ENCODE measurements at regions not wholly inside any gene's neighbourhood (a gene's known extent, or its start where the extent isn't known, plus 50 kb on each side); places are given as distances from the start of the nearest gene placed in this dataset.

DNA sequence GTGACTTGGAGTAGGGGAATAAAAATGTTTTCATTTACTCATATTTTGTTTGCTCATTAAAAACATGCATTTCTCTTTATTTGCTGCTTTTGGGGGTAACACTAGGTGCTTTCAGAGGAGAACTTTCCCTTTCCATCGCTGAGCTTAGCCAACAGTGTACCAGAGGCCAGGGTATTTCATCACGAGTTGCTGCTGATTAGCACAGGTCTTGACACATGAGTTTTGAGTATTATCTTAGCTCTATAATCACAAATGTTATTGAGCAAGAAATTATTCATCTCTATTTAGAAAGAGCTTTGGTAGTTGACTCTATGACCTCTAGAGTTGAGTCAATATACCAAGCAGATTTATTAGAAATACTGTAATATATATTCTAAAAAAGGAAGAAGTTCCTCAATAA lies 375.9 kb downstream of the NXPH1 start:
- Histone ChIP-seq H3K79me2 (ENCODE audit: control insufficient read depth, insufficient read depth, low read length) (no peaks in the 10 kb centered on the region), H3K4ac (ENCODE audit: low read depth, low read length) (no peak overlapping the region), H3K27me3 (ENCODE audit: insufficient read depth, low read length, poor library complexity) (no peaks in the 10 kb centered on the region), H4K8ac (ENCODE audit: low read depth, low read length) (no peak overlapping the region), H2BK120ac (ENCODE audit: low read depth, low read length) (no peak overlapping the region), H3K36me3 (ENCODE audit: control insufficient read depth, insufficient read depth, low read length) (no peaks in the 10 kb centered on the region), H4K5ac (ENCODE audit: low read length) (no peak overlapping the region), H3K4me3 (ENCODE audit: low read length) (no peak overlapping the region), H3K27ac (ENCODE audit: low read depth, low read length) (no peak overlapping the region), H3K4me2 (ENCODE audit: low read length) (no peak overlapping the region), H3K79me1 (ENCODE audit: low read length) (no peaks in the 10 kb centered on the region), H2BK5ac (ENCODE audit: low read length) (no peak overlapping the region), H3K4me1 (ENCODE audit: control insufficient read depth, low read depth, low read length) (no peaks in the 10 kb centered on the region), H3K23ac (ENCODE audit: low read length) (no peak overlapping the region), H3K9ac (ENCODE audit: low read length) (no peak overlapping the region), H2AK5ac (ENCODE audit: low read length) (no peak overlapping the region), H3K18ac (ENCODE audit: low read length) (no peak overlapping the region), H3K56ac (ENCODE audit: low read length) (no peak overlapping the region), H2BK15ac (replicated peaks; ENCODE audit: low read depth) (no peak overlapping the region)
- no CpG with 5 or more reads among the region's 2 CpGs for WGBS (ENCODE audit: extremely low coverage, insufficient coverage, low lambda C conversion rate)
- no peak for DNase-seq

- Histone ChIP-seq H3K9ac (ENCODE audit: low read length) (no peak overlapping the region), H3K79me1 (ENCODE audit: low read length) (no peaks in the 10 kb centered on the region), H3K18ac (ENCODE audit: low read length) (no peak overlapping the region), H3K4me3 (ENCODE audit: low read length) (no peak overlapping the region), H3K4me1 (ENCODE audit: control insufficient read depth, low read depth, low read length) (no peaks in the 10 kb centered on the region), H3K56ac (ENCODE audit: low read length) (no peak overlapping the region), H3K4me2 (ENCODE audit: low read length) (no peak overlapping the region), H3K36me3 (ENCODE audit: control insufficient read depth, insufficient read depth, low read length) (no peaks in the 10 kb centered on the region), H2BK5ac (ENCODE audit: low read length) (no peak overlapping the region), H4K5ac (ENCODE audit: low read length) (no peak overlapping the region), H3K27me3 (ENCODE audit: insufficient read depth, low read length, poor library complexity) (no peaks in the 10 kb centered on the region), H2AK5ac (ENCODE audit: low read length) (no peak overlapping the region), H3K79me2 (ENCODE audit: control insufficient read depth, insufficient read depth, low read length) (no peaks in the 10 kb centered on the region), H4K8ac (ENCODE audit: low read depth, low read length) (no peak overlapping the region), H2BK120ac (ENCODE audit: low read depth, low read length) (no peak overlapping the region), H2BK15ac (replicated peaks; ENCODE audit: low read depth) (no peak overlapping the region), H3K23ac (ENCODE audit: low read length) (no peak overlapping the region), H3K4ac (ENCODE audit: low read depth, low read length) (no peak overlapping the region), H3K27ac (ENCODE audit: low read depth, low read length) (no peak overlapping the region)
- WGBS (ENCODE audit: extremely low coverage, insufficient coverage, low lambda C conversion rate): no CpG with 5 or more reads among the region's 3 CpGs
- DNase-seq: no peak
Measured at GRCh38 chr7:8817448-8818036, 384.1 kb downstream of the NXPH1 start.

GRCh38 chr7:8818406-8818805 lies 385.0 kb downstream of the NXPH1 start:
- H3K79me2 ChIP-seq (ENCODE audit: control insufficient read depth, insufficient read depth, low read length): no peaks in the 10 kb centered on the region
- H3K36me3 ChIP-seq (ENCODE audit: control insufficient read depth, insufficient read depth, low read length): no peaks in the 10 kb centered on the region
- H3K18ac ChIP-seq (ENCODE audit: low read length): no peak overlapping the region
- no peak overlapping the region for H3K4me2 ChIP-seq (ENCODE audit: low read length)
- H3K56ac ChIP-seq (ENCODE audit: low read length): no peak overlapping the region
- no peaks in the 10 kb centered on the region for H3K27me3 ChIP-seq (ENCODE audit: insufficient read depth, low read length, poor library complexity)
- no peak overlapping the region for H2BK120ac ChIP-seq (ENCODE audit: low read depth, low read length)
- H3K4ac ChIP-seq (ENCODE audit: low read depth, low read length): no peak overlapping the region
- no peak overlapping the region for H2AK5ac ChIP-seq (ENCODE audit: low read length)
- H3K79me1 ChIP-seq (ENCODE audit: low read length): no peaks in the 10 kb centered on the region
- DNase-seq: peak; percentile 1
- H3K4me3 ChIP-seq (ENCODE audit: low read length): no peak overlapping the region
- H4K8ac ChIP-seq (ENCODE audit: low read depth, low read length): no peak overlapping the region
- no peak overlapping the region for H2BK5ac ChIP-seq (ENCODE audit: low read length)
- no peak overlapping the region for H4K5ac ChIP-seq (ENCODE audit: low read length)
- no peak overlapping the region for H3K27ac ChIP-seq (ENCODE audit: low read depth, low read length)
- H3K23ac ChIP-seq (ENCODE audit: low read length): no peak overlapping the region
- H3K4me1 ChIP-seq (ENCODE audit: control insufficient read depth, low read depth, low read length): no peaks in the 10 kb centered on the region
- no peak overlapping the region for H3K9ac ChIP-seq (ENCODE audit: low read length)
- no peak overlapping the region for H2BK15ac ChIP-seq (replicated peaks; ENCODE audit: low read depth)
- WGBS (ENCODE audit: extremely low coverage, insufficient coverage, low lambda C conversion rate): no CpG with 5 or more reads among the region's 2 CpGs

DNA sequence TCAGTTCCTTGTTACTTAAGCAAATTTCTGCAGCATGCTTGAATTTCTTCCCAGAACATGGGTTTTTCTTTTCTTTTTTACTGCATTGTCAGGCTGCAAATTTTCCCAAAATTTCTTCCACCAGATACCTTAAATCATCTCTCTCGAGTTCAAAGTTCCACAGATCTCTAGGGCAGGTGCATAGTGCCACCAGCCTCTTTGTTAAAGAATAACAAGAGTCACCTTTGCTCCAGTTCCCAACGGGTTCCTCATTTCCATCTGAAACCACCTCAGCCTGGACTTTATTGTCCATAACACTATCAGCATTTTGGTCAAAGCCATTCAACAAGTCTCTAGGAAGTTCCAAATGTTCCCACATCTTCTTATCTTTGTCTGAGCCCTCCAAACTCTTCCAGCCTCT lies 389.2 kb downstream of the NXPH1 start:
- Histone ChIP-seq H3K27me3 (ENCODE audit: insufficient read depth, low read length, poor library complexity) (no peaks in the 10 kb centered on the region), H4K5ac (ENCODE audit: low read length) (no peak overlapping the region), H4K8ac (ENCODE audit: low read depth, low read length) (no peak overlapping the region), H3K4me2 (ENCODE audit: low read length) (no peak overlapping the region), H3K9ac (ENCODE audit: low read length) (no peak overlapping the region), H2BK15ac (replicated peaks; ENCODE audit: low read depth) (no peak overlapping the region), H2BK120ac (ENCODE audit: low read depth, low read length) (no peak overlapping the region), H2BK5ac (ENCODE audit: low read length) (no peak overlapping the region), H3K79me2 (ENCODE audit: control insufficient read depth, insufficient read depth, low read length) (no peaks in the 10 kb centered on the region), H3K27ac (ENCODE audit: low read depth, low read length) (no peak overlapping the region), H3K36me3 (ENCODE audit: control insufficient read depth, insufficient read depth, low read length) (no peaks in the 10 kb centered on the region), H3K79me1 (ENCODE audit: low read length) (no peaks in the 10 kb centered on the region), H3K4ac (ENCODE audit: low read depth, low read length) (no peak overlapping the region), H3K18ac (ENCODE audit: low read length) (no peak overlapping the region), H3K56ac (ENCODE audit: low read length) (no peak overlapping the region), H2AK5ac (ENCODE audit: low read length) (no peak overlapping the region), H3K23ac (ENCODE audit: low read length) (no peak overlapping the region), H3K4me1 (ENCODE audit: control insufficient read depth, low read depth, low read length) (no peaks in the 10 kb centered on the region), H3K4me3 (ENCODE audit: low read length) (no peak overlapping the region)
- no peak for DNase-seq
- no CpG with 5 or more reads among the region's 2 CpGs for WGBS (ENCODE audit: extremely low coverage, insufficient coverage, low lambda C conversion rate)

GRCh38 chr7:8823486-8823885 lies 390.1 kb downstream of the NXPH1 start:
- H2BK120ac ChIP-seq (ENCODE audit: low read depth, low read length): no peak overlapping the region
- H4K8ac ChIP-seq (ENCODE audit: low read depth, low read length): no peak overlapping the region
- no peak overlapping the region for H3K4me3 ChIP-seq (ENCODE audit: low read length)
- no peak overlapping the region for H4K5ac ChIP-seq (ENCODE audit: low read length)
- no peaks in the 10 kb centered on the region for H3K36me3 ChIP-seq (ENCODE audit: control insufficient read depth, insufficient read depth, low read length)
- no peak overlapping the region for H2BK15ac ChIP-seq (replicated peaks; ENCODE audit: low read depth)
- H3K79me2 ChIP-seq (ENCODE audit: control insufficient read depth, insufficient read depth, low read length): no peaks in the 10 kb centered on the region
- H3K79me1 ChIP-seq (ENCODE audit: low read length): no peaks in the 10 kb centered on the region
- no peak overlapping the region for H2BK5ac ChIP-seq (ENCODE audit: low read length)
- H3K23ac ChIP-seq (ENCODE audit: low read length): no peak overlapping the region
- H3K56ac ChIP-seq (ENCODE audit: low read length): no peak overlapping the region
- no peak overlapping the region for H3K27ac ChIP-seq (ENCODE audit: low read depth, low read length)
- H3K27me3 ChIP-seq (ENCODE audit: insufficient read depth, low read length, poor library complexity): no peaks in the 10 kb centered on the region
- no peak overlapping the region for H3K4ac ChIP-seq (ENCODE audit: low read depth, low read length)
- no peak overlapping the region for H2AK5ac ChIP-seq (ENCODE audit: low read length)
- DNase-seq: no peak
- H3K4me1 ChIP-seq (ENCODE audit: control insufficient read depth, low read depth, low read length): no peaks in the 10 kb centered on the region
- H3K4me2 ChIP-seq (ENCODE audit: low read length): no peak overlapping the region
- no CpG with 5 or more reads among the region's 2 CpGs for WGBS (ENCODE audit: extremely low coverage, insufficient coverage, low lambda C conversion rate)
- no peak overlapping the region for H3K9ac ChIP-seq (ENCODE audit: low read length)
- no peak overlapping the region for H3K18ac ChIP-seq (ENCODE audit: low read length)

- H3K18ac ChIP-seq (ENCODE audit: low read length): no peak overlapping the region
- H3K36me3 ChIP-seq (ENCODE audit: control insufficient read depth, insufficient read depth, low read length): no peaks in the 10 kb centered on the region
- H3K23ac ChIP-seq (ENCODE audit: low read length): no peak overlapping the region
- no peak overlapping the region for H2BK120ac ChIP-seq (ENCODE audit: low read depth, low read length)
- H3K4me3 ChIP-seq (ENCODE audit: low read length): no peak overlapping the region
- H3K79me1 ChIP-seq (ENCODE audit: low read length): no peaks in the 10 kb centered on the region
- H3K27me3 ChIP-seq (ENCODE audit: insufficient read depth, low read length, poor library complexity): no peaks in the 10 kb centered on the region
- no peak overlapping the region for H2BK15ac ChIP-seq (replicated peaks; ENCODE audit: low read depth)
- no peak overlapping the region for H3K4me2 ChIP-seq (ENCODE audit: low read length)
- H3K9ac ChIP-seq (ENCODE audit: low read length): no peak overlapping the region
- H3K4ac ChIP-seq (ENCODE audit: low read depth, low read length): no peak overlapping the region
- H3K56ac ChIP-seq (ENCODE audit: low read length): no peak overlapping the region
- no peak overlapping the region for H2AK5ac ChIP-seq (ENCODE audit: low read length)
- DNase-seq: no peak
- H4K8ac ChIP-seq (ENCODE audit: low read depth, low read length): no peak overlapping the region
- H3K79me2 ChIP-seq (ENCODE audit: control insufficient read depth, insufficient read depth, low read length): no peaks in the 10 kb centered on the region
- no peak overlapping the region for H4K5ac ChIP-seq (ENCODE audit: low read length)
- H3K4me1 ChIP-seq (ENCODE audit: control insufficient read depth, low read depth, low read length): no peaks in the 10 kb centered on the region
- WGBS (ENCODE audit: extremely low coverage, insufficient coverage, low lambda C conversion rate): no CpG with 5 or more reads among the region's 1 CpG
- no peak overlapping the region for H2BK5ac ChIP-seq (ENCODE audit: low read length)
- no peak overlapping the region for H3K27ac ChIP-seq (ENCODE audit: low read depth, low read length)
Measured at GRCh38 chr7:8827329-8827728, 393.9 kb downstream of the NXPH1 start.
